Gastroesophageal sphincter (tissue), 3 donors: ENCODE measurements at regions not wholly inside any gene's neighbourhood (a gene's known extent, or its start where the extent isn't known, plus 50 kb on each side); places are given as distances from the start of the nearest gene placed in this dataset.

Experiments
- POLR2AphosphoS5 ChIP-seq: sonication (generic); formaldehyde crosslinking; IDR thresholded peaks from one replicate; pipeline ENCODE4 v1.6.1; 2017; ENCODE audit warnings: antibody characterized with exemption
- TF ChIP-seq, protein P1 (sequence below), 4 experiments: fragments of 200-600 bp in 2 of 4; fragments of 450-650 bp in 2 of 4; sonication (generic) in 1 of 4; IDR thresholded peaks; one replicate each; pipeline ENCODE4 v1.5.1; 2017 to 2019; ENCODE audit warnings: antibody characterized with exemption in 4 of 4, mild to moderate bottlenecking in 2 of 4, moderate library complexity in 2 of 4

DNA sequence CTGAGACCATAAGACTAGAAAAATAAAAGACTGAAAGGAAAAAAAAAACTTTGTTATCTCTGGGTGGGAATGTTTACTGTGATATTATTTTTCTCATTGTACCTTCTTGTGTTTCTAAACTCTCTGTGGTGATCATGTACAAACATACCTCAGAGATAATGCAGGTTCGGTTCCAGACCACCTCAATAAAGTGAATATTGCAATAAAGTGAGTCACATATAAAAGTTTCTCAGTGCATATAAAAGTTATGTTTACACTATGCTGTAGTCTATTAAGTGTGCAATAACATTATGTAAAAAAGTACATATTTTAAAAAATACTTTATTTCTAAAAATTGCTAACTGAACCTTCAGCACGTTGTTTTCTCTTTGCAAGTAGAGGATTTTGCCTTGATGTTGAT, 137.5 kb downstream of the CENPF start:
- TF ChIP-seq, protein P1, sequence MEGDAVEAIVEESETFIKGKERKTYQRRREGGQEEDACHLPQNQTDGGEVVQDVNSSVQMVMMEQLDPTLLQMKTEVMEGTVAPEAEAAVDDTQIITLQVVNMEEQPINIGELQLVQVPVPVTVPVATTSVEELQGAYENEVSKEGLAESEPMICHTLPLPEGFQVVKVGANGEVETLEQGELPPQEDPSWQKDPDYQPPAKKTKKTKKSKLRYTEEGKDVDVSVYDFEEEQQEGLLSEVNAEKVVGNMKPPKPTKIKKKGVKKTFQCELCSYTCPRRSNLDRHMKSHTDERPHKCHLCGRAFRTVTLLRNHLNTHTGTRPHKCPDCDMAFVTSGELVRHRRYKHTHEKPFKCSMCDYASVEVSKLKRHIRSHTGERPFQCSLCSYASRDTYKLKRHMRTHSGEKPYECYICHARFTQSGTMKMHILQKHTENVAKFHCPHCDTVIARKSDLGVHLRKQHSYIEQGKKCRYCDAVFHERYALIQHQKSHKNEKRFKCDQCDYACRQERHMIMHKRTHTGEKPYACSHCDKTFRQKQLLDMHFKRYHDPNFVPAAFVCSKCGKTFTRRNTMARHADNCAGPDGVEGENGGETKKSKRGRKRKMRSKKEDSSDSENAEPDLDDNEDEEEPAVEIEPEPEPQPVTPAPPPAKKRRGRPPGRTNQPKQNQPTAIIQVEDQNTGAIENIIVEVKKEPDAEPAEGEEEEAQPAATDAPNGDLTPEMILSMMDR (IDR thresholded peaks at IDR 0.05) = no peak
- TF ChIP-seq POLR2AphosphoS5 = no peak
